GM12878 (cell line): ENCODE measurements at regions not wholly inside any gene's neighbourhood (a gene's known extent, or its start where the extent isn't known, plus 50 kb on each side); places are given as distances from the start of the nearest gene placed in this dataset.

Source experiments
- ATAC-seq: fragments of 200-7000 bp; cut with Tn5 transposase; 3 replicates; pipeline ENCODE4 v1.9.1; 2020; ENCODE audit warnings: mild to moderate bottlenecking, moderate library complexity
- BruUV-seq: library from RNA; stranded (reverse); fragments of 400-500 nt; replicated peaks from 2 replicates; lab custom pipeline; 2021; lab: Mats Ljungman, UMichigan
- CTCF ChIA-PET: fragments of 300-600 bp; sonication (Branson Sonifier 250); formaldehyde crosslinking; extraction: SDS; loops from one replicate; lab custom pipeline; 2021; ENCODE audit warnings: inconsistent platforms; lab: Yijun Ruan, JAX
- POLR2A ChIA-PET: fragments of 350-600 bp; formaldehyde crosslinking; extraction: SDS; loops from one replicate; lab custom pipeline; 2021; ENCODE audit warnings: inconsistent platforms; lab: Charles Lee
- RAD21 ChIA-PET: fragments of 300-600 bp; sonication (Branson Sonifier 250); formaldehyde crosslinking; loops from one replicate; lab custom pipeline; 2023; ENCODE audit warnings: antibody characterized with exemption; ENCODE audit not compliant: unreplicated experiment; lab: Charles Lee
- SMC1A ChIA-PET: fragments of 300-600 bp; sonication (Branson Sonifier 250); formaldehyde crosslinking; loops from one replicate; lab custom pipeline; 2023; ENCODE audit not compliant: unreplicated experiment, uncharacterized antibody; lab: Charles Lee
- DNase-seq: peaks from one replicate; pipeline ENCODE4 v3.0.0-alpha.2; 2011; ENCODE audit warnings: low read depth, low spot score
- FAIRE-seq: peaks from 3 replicates; lab custom pipeline; 2011; peaks lifted over from hg19 to GRCh38; lab: Jason Lieb, UNC
- H2AFZ ChIP-seq: 2 replicates; pipeline ENCODE4 v1.6.0; 2011; ENCODE audit warnings: low read depth, low read length, control low read depth; ENCODE audit not compliant: control insufficient read depth
- H3K27ac ChIP-seq: 2 replicates; pipeline ENCODE4 v1.5.1; 2011; ENCODE audit warnings: control low read depth; ENCODE audit not compliant: control insufficient read depth, insufficient read depth
- H3K27me3 ChIP-seq, 2 experiments: replicated peaks in 1 of 2; 2 replicates each; pipeline versions ENCODE4 v1.6.0 to v1.6.1; 2011; ENCODE audit warnings: low read length in 1 of 2; ENCODE audit not compliant: control insufficient read depth in 2 of 2, insufficient read depth in 2 of 2
- H3K36me3 ChIP-seq, 2 experiments: 2 replicates each; pipeline ENCODE4 v1.5.1; 2011; ENCODE audit warnings: low read length in 1 of 2; ENCODE audit not compliant: control insufficient read depth in 2 of 2, insufficient read depth in 2 of 2
- H3K4me1 ChIP-seq: 2 replicates; pipeline ENCODE4 v1.6.1; 2011; ENCODE audit warnings: mild to moderate bottlenecking, low read length, moderate library complexity, mixed read lengths; ENCODE audit not compliant: control insufficient read depth, insufficient read depth
- H3K4me2 ChIP-seq: 2 replicates; pipeline ENCODE4 v1.6.0; 2011; ENCODE audit warnings: control low read depth; ENCODE audit not compliant: control insufficient read depth, insufficient read depth
- H3K4me3 ChIP-seq: fragments of 200-600 bp; sonication (generic); 2 replicates; pipeline ENCODE4 v1.5.1; 2016
- H3K79me2 ChIP-seq: 2 replicates; pipeline ENCODE4 v1.6.0; 2011; ENCODE audit warnings: low read length; ENCODE audit not compliant: control insufficient read depth, insufficient read depth
- H3K9ac ChIP-seq: 2 replicates; pipeline ENCODE4 v1.8.0; 2011; ENCODE audit warnings: low read length, control low read depth, mixed read lengths; ENCODE audit not compliant: control insufficient read depth, insufficient read depth
- H3K9me3 ChIP-seq: replicated peaks from 3 replicates; pipeline ENCODE4 v1.5.1; 2011; ENCODE audit warnings: mild to moderate bottlenecking, low read length; ENCODE audit not compliant: control insufficient read depth, insufficient read depth
- H4K20me1 ChIP-seq: 2 replicates; pipeline ENCODE4 v1.6.0; 2011; ENCODE audit not compliant: control insufficient read depth, insufficient read depth
- ASH2L ChIP-seq: fragments of 300-600, 200-600 bp; sonication (generic); IDR thresholded peaks from 2 replicates; pipeline ENCODE4 v1.6.1; 2017; ENCODE audit warnings: low read depth, mild to moderate bottlenecking, borderline replicate concordance
- CBX3 ChIP-seq: fragments of 200-600 bp; sonication (generic); IDR thresholded peaks from 2 replicates; pipeline ENCODE4 v1.6.1; 2016; ENCODE audit warnings: low read depth, borderline replicate concordance
- JUND ChIP-seq: IDR thresholded peaks from 2 replicates; pipeline ENCODE4 v1.6.1; 2012; ENCODE audit warnings: low read depth, mild to moderate bottlenecking, low read length, improper control_type of control experiment, moderate library complexity
- NR2C2 ChIP-seq: IDR thresholded peaks from 2 replicates; pipeline ENCODE4 v1.6.1; 2011; ENCODE audit warnings: borderline replicate concordance, low read depth; ENCODE audit not compliant: control insufficient read depth, insufficient read length
- NR2F1 ChIP-seq: fragments of 450-650 bp; conservative IDR thresholded peaks from 2 replicates; pipeline ENCODE4 v1.6.1; 2017; ENCODE audit warnings: mild to moderate bottlenecking
- SIX5 ChIP-seq: IDR thresholded peaks from 2 replicates; pipeline ENCODE4 v1.6.1; 2011; ENCODE audit warnings: mild to moderate bottlenecking, low read depth, low read length, moderate library complexity; ENCODE audit not compliant: severe bottlenecking
- SMAD1 ChIP-seq: fragments of 450-650 bp; IDR thresholded peaks from 2 replicates; pipeline ENCODE4 v1.6.1; 2018; ENCODE audit warnings: mild to moderate bottlenecking, low read depth; ENCODE audit not compliant: partially characterized antibody
- SPI1 ChIP-seq: IDR thresholded peaks from 2 replicates; pipeline ENCODE4 v1.6.1; 2011; ENCODE audit warnings: low read depth, mild to moderate bottlenecking, low read length, moderate library complexity, borderline replicate concordance; ENCODE audit not compliant: insufficient read depth
- STAT3 ChIP-seq: IDR thresholded peaks from 2 replicates; pipeline ENCODE4 v1.6.1; 2011; ENCODE audit warnings: low read depth, low read length, improper control_type of control experiment
- TARDBP ChIP-seq: IDR thresholded peaks from 2 replicates; pipeline ENCODE4 v1.6.1; 2016; ENCODE audit warnings: borderline replicate concordance
- TCF12 ChIP-seq: IDR thresholded peaks from 2 replicates; pipeline ENCODE4 v1.6.1; 2011; ENCODE audit warnings: low read depth, mild to moderate bottlenecking, low read length
- TCF7 ChIP-seq: IDR thresholded peaks from 2 replicates; pipeline ENCODE4 v1.6.1; 2014; ENCODE audit warnings: antibody characterized with exemption, borderline replicate concordance
- WGBS: methylation state at CpG from one replicate; pipeline ENCODE4 v1.1.6; 2016; ENCODE audit warnings: low lambda C conversion rate; ENCODE audit not compliant: insufficient replicate concordance, insufficient coverage; ENCODE audit errors: missing lambda C conversion rate; 5-methylcytosine and 5-hydroxymethylcytosine counted together
- in situ Hi-C: fragments of 300-500 bp; cut with MboI; formaldehyde crosslinking; loops from 9 replicates; pipeline ENCODE4 v1.14.3; 2018; ENCODE audit warnings: mixed read lengths
- intact Hi-C: fragments of 100-400 bp; cut with micrococcal nuclease; formaldehyde crosslinking; loops from one replicate; pipeline ENCODE4 v1.14.2; 2022; ENCODE audit not compliant: unreplicated experiment
- TF ChIP-seq, protein P1 (sequence below): fragments of 450-650 bp; IDR thresholded peaks from 2 replicates; pipeline ENCODE4 v1.6.1; 2016; ENCODE audit warnings: mild to moderate bottlenecking
- TF ChIP-seq, protein P2 (sequence below): fragments of 450-650 bp; IDR thresholded peaks from 2 replicates; pipeline ENCODE4 v1.6.1; 2017; ENCODE audit warnings: borderline replicate concordance
- TF ChIP-seq, protein P3 (sequence below): fragments of 150-350 bp; IDR thresholded peaks from 2 replicates; pipeline ENCODE4 v1.6.1; 2014; ENCODE audit warnings: mild to moderate bottlenecking, low read depth, low read length

DNA sequence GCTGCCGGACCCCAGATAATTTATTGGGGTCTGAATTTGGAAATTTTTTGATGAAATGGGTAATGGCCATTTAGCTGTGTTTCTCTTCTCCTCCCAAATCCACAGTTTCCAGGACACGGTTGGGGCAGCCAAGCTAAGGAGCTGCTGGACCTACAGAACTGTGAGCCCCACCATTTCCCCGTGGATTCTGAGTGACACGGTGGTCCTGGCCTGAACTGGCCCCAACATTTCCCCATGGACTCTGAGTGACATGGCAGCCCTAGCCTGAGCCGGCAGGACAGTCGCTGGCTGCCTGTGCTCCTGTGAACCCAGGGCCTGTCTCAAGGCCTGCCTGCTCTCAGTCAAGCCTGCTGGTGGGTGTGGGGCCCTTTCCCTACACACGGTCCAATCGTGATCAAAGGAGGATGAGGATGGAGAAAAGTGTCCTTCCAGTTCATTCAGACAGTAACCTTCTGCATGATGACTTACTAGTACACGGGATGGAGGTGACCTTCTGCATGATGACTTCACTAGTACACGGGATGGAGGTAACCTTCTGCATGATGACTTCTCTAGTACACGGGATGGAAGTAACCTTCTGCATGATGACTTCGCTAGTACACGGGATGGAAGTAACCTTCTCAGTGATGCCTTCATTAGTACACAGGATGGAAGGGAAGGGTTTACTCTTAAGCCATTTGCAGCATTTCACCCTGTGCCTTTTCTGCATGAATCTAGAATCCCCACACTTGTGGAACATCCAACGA lies 359.9 kb downstream of the GLRX3 start (continued):
- no peak for TF ChIP-seq SMAD1
- TF ChIP-seq, protein P1, sequence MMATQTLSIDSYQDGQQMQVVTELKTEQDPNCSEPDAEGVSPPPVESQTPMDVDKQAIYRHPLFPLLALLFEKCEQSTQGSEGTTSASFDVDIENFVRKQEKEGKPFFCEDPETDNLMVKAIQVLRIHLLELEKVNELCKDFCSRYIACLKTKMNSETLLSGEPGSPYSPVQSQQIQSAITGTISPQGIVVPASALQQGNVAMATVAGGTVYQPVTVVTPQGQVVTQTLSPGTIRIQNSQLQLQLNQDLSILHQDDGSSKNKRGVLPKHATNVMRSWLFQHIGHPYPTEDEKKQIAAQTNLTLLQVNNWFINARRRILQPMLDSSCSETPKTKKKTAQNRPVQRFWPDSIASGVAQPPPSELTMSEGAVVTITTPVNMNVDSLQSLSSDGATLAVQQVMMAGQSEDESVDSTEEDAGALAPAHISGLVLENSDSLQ: no peak
- TF ChIP-seq, protein P2, sequence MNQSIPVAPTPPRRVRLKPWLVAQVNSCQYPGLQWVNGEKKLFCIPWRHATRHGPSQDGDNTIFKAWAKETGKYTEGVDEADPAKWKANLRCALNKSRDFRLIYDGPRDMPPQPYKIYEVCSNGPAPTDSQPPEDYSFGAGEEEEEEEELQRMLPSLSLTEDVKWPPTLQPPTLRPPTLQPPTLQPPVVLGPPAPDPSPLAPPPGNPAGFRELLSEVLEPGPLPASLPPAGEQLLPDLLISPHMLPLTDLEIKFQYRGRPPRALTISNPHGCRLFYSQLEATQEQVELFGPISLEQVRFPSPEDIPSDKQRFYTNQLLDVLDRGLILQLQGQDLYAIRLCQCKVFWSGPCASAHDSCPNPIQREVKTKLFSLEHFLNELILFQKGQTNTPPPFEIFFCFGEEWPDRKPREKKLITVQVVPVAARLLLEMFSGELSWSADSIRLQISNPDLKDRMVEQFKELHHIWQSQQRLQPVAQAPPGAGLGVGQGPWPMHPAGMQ: no peak
- TF ChIP-seq SIX5: no peak
- no peak for TF ChIP-seq STAT3
- no peak for TF ChIP-seq JUND
- TF ChIP-seq TCF12: no peak
- no peak for TF ChIP-seq TARDBP
- TF ChIP-seq TCF7: no peak

DNA sequence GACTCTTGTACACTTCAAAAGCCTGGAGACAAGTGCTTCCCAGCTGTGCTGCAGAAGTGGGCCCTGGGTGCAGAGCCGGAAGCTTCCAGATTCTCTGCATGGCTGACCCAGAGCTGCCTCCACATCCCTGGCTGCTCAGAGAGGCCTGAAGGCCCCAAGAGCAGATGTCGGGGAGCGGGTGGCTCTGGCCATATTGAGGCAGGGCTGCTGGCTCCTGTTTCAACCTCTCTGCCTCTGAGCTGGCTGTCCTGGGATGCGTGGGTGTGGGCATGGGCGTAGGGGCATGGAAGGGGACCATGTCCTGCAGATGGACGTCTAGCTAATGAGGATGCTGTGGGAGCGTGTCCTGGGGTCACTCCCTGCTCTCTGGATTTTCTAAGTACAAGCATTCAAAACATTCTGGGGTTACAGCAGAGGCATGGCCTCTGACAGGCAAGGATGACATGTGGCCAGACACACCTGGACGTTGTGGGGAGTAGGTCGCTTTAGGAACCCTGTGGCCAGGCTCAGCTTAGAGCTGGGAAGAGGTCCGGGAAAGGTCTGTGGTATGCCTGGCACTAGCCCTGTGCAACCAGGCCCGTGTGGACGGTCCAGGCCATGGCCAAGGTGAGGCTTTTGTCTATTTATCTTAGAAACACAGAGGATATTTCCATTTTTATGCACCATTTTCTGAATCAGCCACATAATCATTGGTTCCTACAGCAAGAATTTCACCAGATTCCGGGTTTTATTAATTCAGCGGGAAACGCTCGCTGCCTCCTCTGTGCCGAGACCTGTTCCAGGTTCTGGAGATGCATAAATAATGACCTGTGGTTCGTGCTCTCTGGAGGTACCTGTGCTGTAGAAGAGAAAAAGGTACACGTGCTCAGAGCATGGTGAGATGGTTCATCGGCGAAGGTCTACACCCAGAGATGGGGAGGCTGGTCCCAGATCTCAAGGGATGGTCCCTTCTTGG lies 361.1 kb downstream of the GLRX3 start:
- no peak for FAIRE-seq
- Histone ChIP-seq H3K9ac (no peak overlapping the region), H3K4me3 (no peak overlapping the region), H3K4me1 (no peaks in the 10 kb centered on the region), H3K4me2 (no peak overlapping the region), H3K9me3 (no peaks in the 10 kb centered on the region; the same call in 2 of the 3 replicates), H3K27ac (no peak overlapping the region), H3K79me2 (no peaks in the 10 kb centered on the region), H2AFZ (no peak overlapping the region), H4K20me1 (no peaks in the 10 kb centered on the region), H3K36me3 (no peaks in the 10 kb centered on the region), H3K27me3 (no peaks in the 10 kb centered on the region)
- no TSS peak for BruUV-seq
- WGBS: 22% methylated on average over 21 of the region's 21 CpGs
- DNase-seq: no peak
- in situ Hi-C loops: no loop called here
- no peak for ATAC-seq
- ChIA-PET POLR2A (no interaction called here), RAD21 (no interaction called here), CTCF (no interaction called here), SMC1A (no interaction called here)
- intact Hi-C loops: no loop called here
- no peak for TF ChIP-seq NR2C2
- no peak for TF ChIP-seq NR2F1
- no peak for TF ChIP-seq ASH2L
- no peak for TF ChIP-seq SMAD1
- no peak for TF ChIP-seq SPI1
- TF ChIP-seq, protein P3, sequence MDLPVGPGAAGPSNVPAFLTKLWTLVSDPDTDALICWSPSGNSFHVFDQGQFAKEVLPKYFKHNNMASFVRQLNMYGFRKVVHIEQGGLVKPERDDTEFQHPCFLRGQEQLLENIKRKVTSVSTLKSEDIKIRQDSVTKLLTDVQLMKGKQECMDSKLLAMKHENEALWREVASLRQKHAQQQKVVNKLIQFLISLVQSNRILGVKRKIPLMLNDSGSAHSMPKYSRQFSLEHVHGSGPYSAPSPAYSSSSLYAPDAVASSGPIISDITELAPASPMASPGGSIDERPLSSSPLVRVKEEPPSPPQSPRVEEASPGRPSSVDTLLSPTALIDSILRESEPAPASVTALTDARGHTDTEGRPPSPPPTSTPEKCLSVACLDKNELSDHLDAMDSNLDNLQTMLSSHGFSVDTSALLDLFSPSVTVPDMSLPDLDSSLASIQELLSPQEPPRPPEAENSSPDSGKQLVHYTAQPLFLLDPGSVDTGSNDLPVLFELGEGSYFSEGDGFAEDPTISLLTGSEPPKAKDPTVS: no peak
- TF ChIP-seq CBX3: no peak
